ENCODE measurements at regions not wholly inside any gene's neighbourhood (a gene's known extent, or its start where the extent isn't known, plus 50 kb on each side); places are given as distances from the start of the nearest gene placed in this dataset.
"Not testable (repeated sequence)": the region's sequence is repeated elsewhere in the genome, so short reads cannot be mapped to it uniquely, and the experiment has no call there.

- not testable (repeated sequence) for TF ChIP-seq CTCF (conservative IDR thresholded peaks at IDR 0.05; ENCODE audit: low read depth in 2 of 2); REST (IDR thresholded peaks at IDR 0.05; ENCODE audit: unreplicated experiment); NANOG (IDR thresholded peaks at IDR 0.05; ENCODE audit: borderline replicate concordance); POLR2AphosphoS5 (IDR thresholded peaks at IDR 0.05; ENCODE audit: low read depth); EZH2 (IDR thresholded peaks at IDR 0.05; ENCODE audit: low read depth, unreplicated experiment); STAT1 (IDR thresholded peaks at IDR 0.05; ENCODE audit: unreplicated experiment)
Observed at GRCh38 chr4:135447598-135447997, 1246.0 kb upstream of the PABPC4L start.
